B cell (primary cell): ENCODE measurements at regions not wholly inside any gene's neighbourhood (a gene's known extent, or its start where the extent isn't known, plus 50 kb on each side); places are given as distances from the start of the nearest gene placed in this dataset.

ENCODE experiments used
- EZH2 ChIP-seq: IDR thresholded peaks from 2 replicates; pipeline ENCODE4 v1.6.1; 2012; ENCODE audit warnings: borderline replicate concordance, low read depth, mild to moderate bottlenecking, moderate library complexity, low read length; ENCODE audit not compliant: insufficient read depth, poor library complexity, severe bottlenecking
- TF ChIP-seq, protein P1 (sequence below): fragments of 200-600 bp; IDR thresholded peaks from one replicate; pipeline ENCODE4 v1.8.0; 2022; ENCODE audit warnings: antibody characterized with exemption, mild to moderate bottlenecking

GRCh38 chr10:26914898-26915297 is 54.1 kb upstream of the ABI1 start:
- TF ChIP-seq, protein P1, sequence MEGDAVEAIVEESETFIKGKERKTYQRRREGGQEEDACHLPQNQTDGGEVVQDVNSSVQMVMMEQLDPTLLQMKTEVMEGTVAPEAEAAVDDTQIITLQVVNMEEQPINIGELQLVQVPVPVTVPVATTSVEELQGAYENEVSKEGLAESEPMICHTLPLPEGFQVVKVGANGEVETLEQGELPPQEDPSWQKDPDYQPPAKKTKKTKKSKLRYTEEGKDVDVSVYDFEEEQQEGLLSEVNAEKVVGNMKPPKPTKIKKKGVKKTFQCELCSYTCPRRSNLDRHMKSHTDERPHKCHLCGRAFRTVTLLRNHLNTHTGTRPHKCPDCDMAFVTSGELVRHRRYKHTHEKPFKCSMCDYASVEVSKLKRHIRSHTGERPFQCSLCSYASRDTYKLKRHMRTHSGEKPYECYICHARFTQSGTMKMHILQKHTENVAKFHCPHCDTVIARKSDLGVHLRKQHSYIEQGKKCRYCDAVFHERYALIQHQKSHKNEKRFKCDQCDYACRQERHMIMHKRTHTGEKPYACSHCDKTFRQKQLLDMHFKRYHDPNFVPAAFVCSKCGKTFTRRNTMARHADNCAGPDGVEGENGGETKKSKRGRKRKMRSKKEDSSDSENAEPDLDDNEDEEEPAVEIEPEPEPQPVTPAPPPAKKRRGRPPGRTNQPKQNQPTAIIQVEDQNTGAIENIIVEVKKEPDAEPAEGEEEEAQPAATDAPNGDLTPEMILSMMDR, result no peak
- no peak for TF ChIP-seq EZH2
